KMS-11 (cell line): ENCODE measurements at regions not wholly inside any gene's neighbourhood (a gene's known extent, or its start where the extent isn't known, plus 50 kb on each side); places are given as distances from the start of the nearest gene placed in this dataset.

Experiments used
- H2AFZ ChIP-seq: fragments of 200-600 bp; sonication (generic); 2 replicates; pipeline ENCODE4 v1.6.1; 2016; ENCODE audit warnings: antibody characterized with exemption, mixed run types, low read depth
- H3K27ac ChIP-seq: fragments of 200-600 bp; sonication (generic); 2 replicates; pipeline ENCODE4 v1.6.1; 2016; ENCODE audit warnings: mild to moderate bottlenecking, mixed run types
- H3K27me3 ChIP-seq: fragments of 200-600 bp; sonication (generic); 2 replicates; pipeline ENCODE4 v1.6.1; 2017; ENCODE audit warnings: mild to moderate bottlenecking, low read depth, mixed run types, moderate library complexity; ENCODE audit not compliant: insufficient read depth
- H3K36me3 ChIP-seq: fragments of 200-600 bp; sonication (generic); 2 replicates; pipeline ENCODE4 v1.6.1; 2017; ENCODE audit warnings: mild to moderate bottlenecking, mixed run types; ENCODE audit not compliant: insufficient read depth
- H3K4me1 ChIP-seq: fragments of 200-600 bp; sonication (generic); 2 replicates; pipeline ENCODE4 v1.6.1; 2016; ENCODE audit warnings: mild to moderate bottlenecking, low read depth, mixed run types; ENCODE audit not compliant: poor library complexity, severe bottlenecking
- H3K4me2 ChIP-seq: fragments of 200-600 bp; sonication (generic); 2 replicates; pipeline ENCODE4 v1.7.0; 2016; ENCODE audit warnings: mild to moderate bottlenecking, mixed run types
- H3K4me3 ChIP-seq: fragments of 200-600 bp; sonication (generic); IDR thresholded peaks from 2 replicates; pipeline ENCODE4 v1.6.1; 2017; ENCODE audit warnings: low read depth, low read length, mixed read lengths; ENCODE audit not compliant: insufficient read depth
- H3K79me2 ChIP-seq: fragments of 200-600 bp; sonication (generic); 2 replicates; pipeline ENCODE4 v1.6.1; 2016; ENCODE audit warnings: low read depth, mixed run types; ENCODE audit not compliant: insufficient read depth
- H3K9ac ChIP-seq: fragments of 200-600 bp; sonication (generic); 2 replicates; pipeline ENCODE4 v1.6.1; 2016; ENCODE audit warnings: mild to moderate bottlenecking, mixed run types
- H4K20me1 ChIP-seq: fragments of 200-600 bp; sonication (generic); 2 replicates; pipeline ENCODE4 v1.6.1; 2016; ENCODE audit warnings: mild to moderate bottlenecking, mixed run types; ENCODE audit not compliant: insufficient read depth
- CTCF ChIP-seq: fragments of 200-600 bp; sonication (generic); conservative IDR thresholded peaks from 2 replicates; pipeline ENCODE4 v1.6.1; 2017; ENCODE audit warnings: low read depth, mild to moderate bottlenecking, antibody characterized with exemption, low read length, moderate library complexity, mixed read lengths

GRCh38 chrX:65926095-65927019 lies 113.5 kb downstream of the VSIG4 start:
- Histone ChIP-seq H3K4me1 (no peaks in the 10 kb centered on the region), H3K27ac (no peak overlapping the region), H3K4me3 (no peak overlapping the region)

GRCh38 chrX:65925592-65925991 lies 114.3 kb downstream of the VSIG4 start:
- no peaks in the 10 kb centered on the region for H3K4me1 ChIP-seq
- H3K4me2 ChIP-seq = no peak overlapping the region
- H3K79me2 ChIP-seq = no peaks in the 10 kb centered on the region
- no peak overlapping the region for H3K4me3 ChIP-seq
- H2AFZ ChIP-seq = no peak overlapping the region
- no peak overlapping the region for H3K9ac ChIP-seq
- TF ChIP-seq CTCF = no peak
- no peaks in the 10 kb centered on the region for H4K20me1 ChIP-seq
- no peaks in the 10 kb centered on the region for H3K36me3 ChIP-seq
- no peak overlapping the region for H3K27ac ChIP-seq
- H3K27me3 ChIP-seq = no peaks in the 10 kb centered on the region

More at GRCh38 chrX:65926095-65927019, 113.5 kb downstream of the VSIG4 start:
- TF ChIP-seq CTCF = no peak
- H3K9ac ChIP-seq = no peak overlapping the region
- H3K4me2 ChIP-seq = no peak overlapping the region
- no peak overlapping the region for H2AFZ ChIP-seq
- no peaks in the 10 kb centered on the region for H4K20me1 ChIP-seq
- H3K27me3 ChIP-seq = no peaks in the 10 kb centered on the region
- no peaks in the 10 kb centered on the region for H3K79me2 ChIP-seq
- no peaks in the 10 kb centered on the region for H3K36me3 ChIP-seq

- no peak overlapping the region for H3K4me3 ChIP-seq
- no peak overlapping the region for H3K27ac ChIP-seq
- H2AFZ ChIP-seq = no peak overlapping the region
- no peak overlapping the region for H3K4me2 ChIP-seq
- H3K4me1 ChIP-seq = no peaks in the 10 kb centered on the region
- H3K27me3 ChIP-seq = no peaks in the 10 kb centered on the region
- no peaks in the 10 kb centered on the region for H3K79me2 ChIP-seq
- no peak for TF ChIP-seq CTCF
- H3K36me3 ChIP-seq = no peaks in the 10 kb centered on the region
- no peaks in the 10 kb centered on the region for H4K20me1 ChIP-seq
- no peak overlapping the region for H3K9ac ChIP-seq
Observed at GRCh38 chrX:65925005-65925404, 114.9 kb downstream of the VSIG4 start.

GRCh38 chrX:65921363-65921762 lies 118.5 kb downstream of the VSIG4 start:
- Histone ChIP-seq H3K4me1 (no peaks in the 10 kb centered on the region), H3K79me2 (no peaks in the 10 kb centered on the region), H2AFZ (no peak overlapping the region), H4K20me1 (no peaks in the 10 kb centered on the region), H3K4me3 (no peak overlapping the region), H3K27me3 (no peaks in the 10 kb centered on the region), H3K36me3 (no peaks in the 10 kb centered on the region), H3K9ac (no peak overlapping the region), H3K4me2 (no peak overlapping the region), H3K27ac (no peak overlapping the region)
- no peak for TF ChIP-seq CTCF
